Skeletal muscle satellite cell (primary cell): ENCODE measurements at regions not wholly inside any gene's neighbourhood (a gene's known extent, or its start where the extent isn't known, plus 50 kb on each side); places are given as distances from the start of the nearest gene placed in this dataset.
"Not testable (repeated sequence)": the region's sequence is repeated elsewhere in the genome, so short reads cannot be mapped to it uniquely, and the experiment has no call there.

ENCODE experiments used
- H3K27me3 ChIP-seq: 2 replicates; pipeline ENCODE4 v1.7.0; 2013; ENCODE audit warnings: low read length; ENCODE audit not compliant: control insufficient read depth, insufficient read depth
- H3K36me3 ChIP-seq: 2 replicates; pipeline ENCODE4 v1.7.0; 2013; ENCODE audit warnings: mild to moderate bottlenecking, control low read depth, low read length; ENCODE audit not compliant: insufficient read depth
- H3K4me1 ChIP-seq: 2 replicates; pipeline ENCODE4 v1.7.0; 2013; ENCODE audit warnings: low read length; ENCODE audit not compliant: control insufficient read depth, insufficient read depth
- H3K4me2 ChIP-seq: 2 replicates; pipeline ENCODE4 v1.7.0; 2013; ENCODE audit warnings: mild to moderate bottlenecking, low read length
- H3K4me3 ChIP-seq: 2 replicates; pipeline ENCODE4 v1.7.0; 2013; ENCODE audit warnings: low read length
- H3K9ac ChIP-seq: 2 replicates; pipeline ENCODE4 v1.7.0; 2013; ENCODE audit warnings: mild to moderate bottlenecking, low read depth, low read length, moderate library complexity
- H3K9me3 ChIP-seq: replicated peaks from 2 replicates; pipeline ENCODE4 v1.7.0; 2013; ENCODE audit warnings: mild to moderate bottlenecking, control low read depth, low read length

GRCh38 chr3:162632672-162633071, 1136.1 kb downstream of the OTOL1 start:
- Histone ChIP-seq H3K27me3 (no peaks in the 10 kb centered on the region), H3K4me1 (no peaks in the 10 kb centered on the region), H3K36me3 (no peaks in the 10 kb centered on the region), H3K4me2 (no peak overlapping the region), H3K9me3 (peaks cover 4% of the 10 kb centered on the region), H3K9ac (no peak overlapping the region), H3K4me3 (no peak overlapping the region)

DNA sequence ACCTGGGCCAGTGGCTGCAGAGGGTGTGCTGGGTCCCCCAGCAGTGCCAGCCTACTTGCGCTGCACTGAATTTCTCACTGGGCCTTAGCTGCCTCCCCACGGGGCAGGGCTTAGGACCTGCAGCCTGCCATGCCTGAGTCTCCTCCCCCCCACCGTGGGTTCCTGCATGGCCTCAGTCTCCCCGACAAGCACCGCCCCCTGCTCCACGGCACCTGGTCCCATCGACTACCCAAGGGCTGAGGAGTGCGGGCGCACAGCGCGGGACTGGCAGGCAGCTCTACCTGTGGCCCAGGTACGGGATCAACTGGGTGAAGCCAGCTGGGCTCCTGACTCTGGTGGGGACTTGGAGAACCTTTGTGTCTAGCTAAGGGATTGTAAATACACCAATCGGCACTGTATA, 1143.6 kb downstream of the OTOL1 start:
- not testable (repeated sequence) for H3K4me2 ChIP-seq, H3K9ac ChIP-seq, H3K4me1 ChIP-seq, H3K36me3 ChIP-seq, H3K4me3 ChIP-seq, H3K27me3 ChIP-seq, H3K9me3 ChIP-seq

DNA sequence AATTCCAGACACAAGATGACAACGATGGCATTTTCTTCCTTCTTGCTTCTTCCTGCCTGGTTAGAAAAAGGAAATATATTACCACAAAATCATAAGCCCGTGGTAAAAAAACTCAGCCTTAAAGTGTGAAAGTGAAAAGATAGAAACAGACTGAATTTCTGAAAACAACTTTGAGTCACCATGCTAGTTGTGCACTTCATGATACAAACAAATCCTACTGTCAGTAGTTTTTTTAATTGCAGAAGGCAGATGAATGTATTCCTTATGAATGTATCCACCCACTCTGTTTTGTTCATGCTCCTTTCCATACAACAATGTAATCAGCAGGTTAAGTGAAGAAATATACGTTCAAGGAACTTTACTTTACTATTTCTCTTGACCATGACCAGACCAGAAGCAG, 1144.7 kb downstream of the OTOL1 start:
- Histone ChIP-seq H3K9me3 (peaks cover 6% of the 10 kb centered on the region), H3K36me3 (no peaks in the 10 kb centered on the region), H3K4me1 (no peaks in the 10 kb centered on the region), H3K4me3 (no peak overlapping the region), H3K4me2 (no peak overlapping the region), H3K9ac (no peak overlapping the region), H3K27me3 (no peaks in the 10 kb centered on the region)

DNA sequence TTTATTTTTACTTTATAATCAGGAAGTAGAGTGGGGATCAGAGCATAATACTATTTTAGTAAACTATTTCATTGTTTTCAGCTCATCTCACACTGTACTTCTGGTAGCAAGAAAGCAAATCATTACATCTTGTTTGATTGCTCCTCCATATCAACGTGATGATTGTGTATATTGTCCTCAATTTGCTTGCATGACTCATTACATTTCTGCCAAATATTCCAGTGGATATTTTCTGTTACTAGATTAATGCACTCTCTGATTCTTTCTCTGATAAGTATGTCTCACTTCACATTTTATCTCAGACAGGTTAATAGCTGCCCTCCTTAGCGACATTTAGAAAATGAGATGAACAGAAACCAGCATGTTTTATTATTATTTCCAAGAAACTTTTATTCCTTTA, 1145.3 kb downstream of the OTOL1 start:
- Histone ChIP-seq H3K4me1 (no peaks in the 10 kb centered on the region), H3K27me3 (no peaks in the 10 kb centered on the region)

DNA sequence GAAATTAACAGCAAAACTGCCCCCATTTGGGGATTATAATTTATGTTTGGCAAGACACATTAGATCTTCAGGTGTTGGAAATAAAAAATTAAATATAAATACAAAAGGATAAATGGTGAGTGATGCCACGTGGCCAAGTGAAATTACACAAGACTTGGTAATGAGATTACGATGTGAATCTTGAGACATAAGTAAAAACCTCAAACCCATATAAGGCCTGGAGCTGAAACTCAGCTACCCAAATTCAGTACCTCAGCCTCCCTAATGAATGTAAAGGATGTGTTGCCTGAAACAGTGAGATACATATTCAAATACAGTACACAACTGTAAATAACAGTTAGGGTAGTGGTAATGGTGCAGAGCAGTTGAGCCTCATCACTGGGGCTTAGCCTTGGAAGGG, 1146.6 kb downstream of the OTOL1 start:
- H3K4me2 ChIP-seq = no peak overlapping the region

More for the DNA sequence above, 1145.3 kb downstream of the OTOL1 start:
- Histone ChIP-seq H3K36me3 (no peaks in the 10 kb centered on the region), H3K4me3 (no peak overlapping the region), H3K4me2 (no peak overlapping the region), H3K9ac (no peak overlapping the region), H3K9me3 (peaks cover 6% of the 10 kb centered on the region)

DNA sequence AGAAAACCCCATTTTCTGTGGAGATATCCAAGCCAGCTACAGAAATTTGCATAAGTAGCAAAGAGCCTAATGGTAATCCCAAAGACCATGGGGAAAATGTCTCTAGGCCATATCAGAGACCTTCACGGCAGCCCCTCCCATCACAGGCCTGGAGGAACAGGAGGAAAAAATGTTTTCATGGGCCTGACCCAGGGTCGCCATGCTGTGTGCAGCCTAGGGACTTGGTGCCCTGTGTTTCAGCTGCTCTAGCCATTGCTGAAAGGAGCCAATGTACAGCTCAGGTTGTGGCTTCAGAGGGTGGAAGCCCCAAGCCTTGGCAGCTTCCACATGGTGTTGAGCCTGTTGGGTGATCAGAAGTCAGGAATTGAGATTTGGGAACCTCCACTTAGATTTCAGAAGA, 1150.7 kb downstream of the OTOL1 start:
- no peaks in the 10 kb centered on the region for H3K36me3 ChIP-seq
- H3K9ac ChIP-seq = no peak overlapping the region
- H3K27me3 ChIP-seq = no peaks in the 10 kb centered on the region
- H3K4me2 ChIP-seq = no peak overlapping the region
- H3K9me3 ChIP-seq = no peaks in the 10 kb centered on the region
- H3K4me1 ChIP-seq = no peaks in the 10 kb centered on the region
- H3K4me3 ChIP-seq = no peak overlapping the region

More for the DNA sequence above, 1146.6 kb downstream of the OTOL1 start:
- H3K4me1 ChIP-seq = no peaks in the 10 kb centered on the region
- no peaks in the 10 kb centered on the region for H3K27me3 ChIP-seq
- H3K36me3 ChIP-seq = no peaks in the 10 kb centered on the region
- H3K4me3 ChIP-seq = no peak overlapping the region
- H3K9me3 ChIP-seq = no peaks in the 10 kb centered on the region
- H3K9ac ChIP-seq = no peak overlapping the region

DNA sequence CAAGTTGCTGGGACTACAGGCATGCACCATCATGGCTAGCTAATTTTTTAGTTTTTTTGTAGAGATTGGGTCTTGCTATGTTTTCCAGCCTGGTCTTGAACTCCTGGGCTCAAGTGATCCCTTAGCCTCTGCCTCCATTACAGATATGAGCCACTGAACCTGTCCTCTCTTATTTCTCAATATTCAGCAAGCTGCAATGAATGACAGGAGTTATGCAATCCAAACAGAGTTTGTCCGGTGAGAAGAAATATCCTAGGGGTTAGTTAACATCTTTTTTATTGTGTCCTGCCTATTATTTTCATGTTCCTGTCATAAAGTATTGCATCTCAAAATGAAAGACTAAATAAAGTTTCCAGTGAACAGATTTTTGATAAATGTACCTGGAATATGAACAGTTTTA, 1161.4 kb downstream of the OTOL1 start:
- Histone ChIP-seq H3K36me3 (no peaks in the 10 kb centered on the region), H3K4me1 (no peaks in the 10 kb centered on the region), H3K9me3 (no peaks in the 10 kb centered on the region), H3K9ac (no peak overlapping the region), H3K27me3 (no peaks in the 10 kb centered on the region), H3K4me2 (no peak overlapping the region), H3K4me3 (no peak overlapping the region)

GRCh38 chr3:162665684-162666391, 1169.2 kb downstream of the OTOL1 start:
- Histone ChIP-seq H3K9me3 (no peaks in the 10 kb centered on the region), H3K4me2 (no peak overlapping the region), H3K27me3 (no peaks in the 10 kb centered on the region), H3K9ac (no peak overlapping the region), H3K4me1 (no peaks in the 10 kb centered on the region), H3K36me3 (no peaks in the 10 kb centered on the region), H3K4me3 (no peak overlapping the region)

GRCh38 chr3:162666835-162667234, 1170.2 kb downstream of the OTOL1 start:
- H3K9me3 ChIP-seq = no peaks in the 10 kb centered on the region
- H3K36me3 ChIP-seq = no peaks in the 10 kb centered on the region
- H3K4me2 ChIP-seq = no peak overlapping the region
- H3K4me1 ChIP-seq = no peaks in the 10 kb centered on the region
- H3K27me3 ChIP-seq = no peaks in the 10 kb centered on the region
- H3K9ac ChIP-seq = no peak overlapping the region
- H3K4me3 ChIP-seq = no peak overlapping the region

- H3K4me1 ChIP-seq = no peaks in the 10 kb centered on the region
- no peak overlapping the region for H3K9ac ChIP-seq
- no peak overlapping the region for H3K4me2 ChIP-seq
- no peak overlapping the region for H3K4me3 ChIP-seq
- no peaks in the 10 kb centered on the region for H3K27me3 ChIP-seq
- H3K36me3 ChIP-seq = no peaks in the 10 kb centered on the region
- H3K9me3 ChIP-seq = no peaks in the 10 kb centered on the region
These were observed 1173.6 kb downstream of the OTOL1 start for GRCh38 chr3:162670181-162670580.

DNA sequence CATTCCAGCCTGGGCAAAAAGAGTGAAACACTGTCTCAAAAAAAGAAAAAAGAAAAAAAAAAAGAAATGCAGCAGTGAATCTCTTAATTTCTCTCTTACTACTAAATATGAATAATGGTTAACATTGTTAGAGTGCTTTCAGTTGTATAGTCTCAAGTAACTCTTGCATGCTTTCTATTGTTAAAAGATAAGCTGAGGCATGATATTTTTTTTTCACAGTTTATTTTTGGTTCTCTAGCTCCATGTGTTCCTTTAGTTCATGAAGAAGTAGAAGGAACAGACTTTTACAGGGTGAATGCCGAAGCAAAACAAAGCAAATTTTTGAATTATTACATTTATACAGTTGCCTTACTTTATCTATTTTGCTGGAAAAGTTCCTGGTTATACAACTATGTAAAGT, 1180.9 kb downstream of the OTOL1 start:
- H3K4me1 ChIP-seq = no peaks in the 10 kb centered on the region
- no peaks in the 10 kb centered on the region for H3K9me3 ChIP-seq
- no peaks in the 10 kb centered on the region for H3K27me3 ChIP-seq
- H3K4me3 ChIP-seq = no peak overlapping the region
- no peak overlapping the region for H3K4me2 ChIP-seq
- H3K9ac ChIP-seq = no peak overlapping the region
- no peaks in the 10 kb centered on the region for H3K36me3 ChIP-seq

DNA sequence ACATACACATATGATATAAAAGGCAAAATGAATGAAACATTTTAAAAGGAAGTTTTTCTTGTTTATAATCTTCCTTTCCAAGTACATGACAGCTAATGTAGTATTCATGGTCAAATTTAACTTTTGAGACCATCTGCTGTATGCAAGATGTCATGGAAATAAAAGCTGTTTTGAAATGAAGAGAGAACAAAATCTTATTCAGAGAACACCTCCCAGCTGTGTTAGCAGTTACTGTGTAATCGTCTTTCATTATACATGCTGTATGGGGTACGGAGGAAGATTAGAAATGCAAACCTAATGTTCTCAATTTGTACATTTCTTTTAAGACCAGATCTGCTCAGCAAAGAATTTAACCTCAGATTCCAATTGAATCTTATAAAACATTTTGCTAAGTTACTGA, 1182.3 kb downstream of the OTOL1 start:
- H3K9ac ChIP-seq = no peak overlapping the region
- no peaks in the 10 kb centered on the region for H3K36me3 ChIP-seq
- no peaks in the 10 kb centered on the region for H3K9me3 ChIP-seq
- no peaks in the 10 kb centered on the region for H3K4me1 ChIP-seq
- no peaks in the 10 kb centered on the region for H3K27me3 ChIP-seq
- no peak overlapping the region for H3K4me3 ChIP-seq
- H3K4me2 ChIP-seq = no peak overlapping the region
